A549 (cell line): ENCODE measurements at regions not wholly inside any gene's neighbourhood (a gene's known extent, or its start where the extent isn't known, plus 50 kb on each side); places are given as distances from the start of the nearest gene placed in this dataset.

Experiments used
- ATAC-seq, 2 experiments: fragments of 200-7000 bp in 1 of 2; fragments of >200 bp in 1 of 2; cut with Nextera tagmentation in 1 of 2; cut with Tn5 transposase in 1 of 2; 3 replicates each; pipeline versions ENCODE4 v1.8.0 to v1.9.1; 2018 to 2020; ENCODE audit warnings: mild to moderate bottlenecking in 1 of 2, moderate library complexity in 1 of 2
- CTCF ChIA-PET: fragments of 300-600 bp; sonication (Branson Sonifier 250); formaldehyde crosslinking; extraction: SDS; loops from one replicate; lab custom pipeline; 2021; ENCODE audit warnings: antibody characterized with exemption, inconsistent platforms; lab: Yijun Ruan, JAX
- POLR2A ChIA-PET: fragments of 350-600 bp; formaldehyde crosslinking; extraction: SDS; loops from one replicate; lab custom pipeline; 2021; ENCODE audit warnings: antibody characterized with exemption, inconsistent platforms; lab: Yijun Ruan, JAX
- DNase-seq, 2 experiments: peaks; one replicate each; pipeline versions ENCODE4 v3.0.0 to v3.0.0-alpha.2; 2011 to 2016; ENCODE audit warnings: low read depth in 1 of 2, low spot score in 1 of 2
- FAIRE-seq: peaks from 2 replicates; lab custom pipeline; 2011; peaks lifted over from hg19 to GRCh38; lab: Jason Lieb, UNC
- H3K27ac ChIP-seq, 2 experiments: fragments of >200 bp; sonication (Bioruptor Twin); formaldehyde crosslinking; 3 replicates each; pipeline ENCODE4 v1.5.1; 2016 to 2017
- H3K4me1 ChIP-seq: fragments of >200 bp; sonication (Bioruptor Twin); formaldehyde crosslinking; 3 replicates; pipeline ENCODE4 v1.6.1; 2016
- H3K4me2 ChIP-seq: fragments of >200 bp; sonication (Bioruptor Twin); formaldehyde crosslinking; 3 replicates; pipeline ENCODE4 v1.6.1; 2016
- H3K4me3 ChIP-seq: fragments of >200 bp; sonication (Bioruptor Twin); formaldehyde crosslinking; 3 replicates; pipeline ENCODE4 v1.5.1; 2016
- H3K9me3 ChIP-seq: fragments of >200 bp; sonication (Bioruptor Twin); formaldehyde crosslinking; 3 replicates; pipeline ENCODE4 v1.6.1; 2016
- BHLHE40 ChIP-seq: IDR thresholded peaks from 2 replicates; pipeline ENCODE4 v1.6.1; 2012; ENCODE audit warnings: low read depth, low read length, inconsistent platforms
- CBX2 ChIP-seq: fragments of 200-600 bp; sonication (generic); IDR thresholded peaks from 2 replicates; pipeline ENCODE4 v1.6.1; 2016; ENCODE audit warnings: low read depth, mild to moderate bottlenecking, borderline replicate concordance
- CHD2 ChIP-seq: fragments of 150-350 bp; IDR thresholded peaks from 2 replicates; pipeline ENCODE4 v1.6.1; 2014; ENCODE audit warnings: low read length; ENCODE audit not compliant: partially characterized antibody
- EHMT2 ChIP-seq: fragments of 200-600 bp; sonication (generic); IDR thresholded peaks from 2 replicates; pipeline ENCODE4 v1.6.1; 2016; ENCODE audit warnings: antibody characterized with exemption, low read depth, mild to moderate bottlenecking, moderate library complexity
- FOSB ChIP-seq: fragments of 250-450 bp; sonication (Bioruptor Pico); IDR thresholded peaks from 2 replicates; pipeline ENCODE4 v1.5.0; 2020; ENCODE audit warnings: mild to moderate bottlenecking, moderate library complexity
- GATA3 ChIP-seq: IDR thresholded peaks from 2 replicates; pipeline ENCODE4 v1.6.1; 2012; ENCODE audit warnings: borderline replicate concordance
- HEYL ChIP-seq: fragments of 250-450 bp; sonication (Bioruptor Pico); IDR thresholded peaks from 2 replicates; pipeline ENCODE4 v1.8.0; 2021; ENCODE audit warnings: mild to moderate bottlenecking, moderate library complexity
- HOXA7 ChIP-seq: fragments of 250-450 bp; sonication (Bioruptor Pico); IDR thresholded peaks from 2 replicates; pipeline ENCODE4 v1.5.0; 2020; ENCODE audit warnings: mild to moderate bottlenecking, moderate library complexity
- HOXB13 ChIP-seq: fragments of 250-450 bp; sonication (Bioruptor Pico); IDR thresholded peaks from 2 replicates; pipeline ENCODE4 v1.5.0; 2020; ENCODE audit warnings: low read depth, mild to moderate bottlenecking, moderate library complexity
- JUN ChIP-seq, 2 experiments: fragments of >200 bp; sonication (Bioruptor Twin); formaldehyde crosslinking; IDR thresholded peaks; 2 replicates in 1 of 2; 3 replicates in 1 of 2; pipeline ENCODE4 v1.6.1; 2016 to 2017
- KDM5A ChIP-seq: fragments of 200-600 bp; sonication (generic); IDR thresholded peaks from 2 replicates; pipeline ENCODE4 v1.6.1; 2016; ENCODE audit warnings: antibody characterized with exemption, mild to moderate bottlenecking
- MYC ChIP-seq: IDR thresholded peaks from 2 replicates; pipeline ENCODE4 v1.6.1; 2012; ENCODE audit warnings: mild to moderate bottlenecking, inconsistent platforms, low read length, improper control_type of control experiment, borderline replicate concordance
- NR3C1 ChIP-seq: fragments of >200 bp; sonication (Bioruptor Twin); formaldehyde crosslinking; IDR thresholded peaks from 3 replicates; pipeline ENCODE4 v1.6.1; 2017
- PHF8 ChIP-seq: fragments of 200-600 bp; sonication (generic); IDR thresholded peaks from 2 replicates; pipeline ENCODE4 v1.6.1; 2016; ENCODE audit warnings: low read depth, mild to moderate bottlenecking, antibody characterized with exemption, moderate library complexity, borderline replicate concordance
- POLR2AphosphoS2 ChIP-seq: conservative IDR thresholded peaks from 2 replicates; pipeline ENCODE4 v1.6.1; 2012; ENCODE audit warnings: low read length, improper control_type of control experiment, inconsistent platforms
- RCOR1 ChIP-seq: fragments of 150-350 bp; IDR thresholded peaks from 2 replicates; pipeline ENCODE4 v1.6.1; 2014; ENCODE audit warnings: antibody characterized with exemption, low read length, low read depth
- RNF2 ChIP-seq: fragments of 200-600 bp; sonication (generic); IDR thresholded peaks from 2 replicates; pipeline ENCODE4 v1.6.1; 2016; ENCODE audit warnings: low read depth, mild to moderate bottlenecking, antibody characterized with exemption, moderate library complexity, borderline replicate concordance
- TFCP2L1 ChIP-seq: fragments of 250-450 bp; sonication (Bioruptor Pico); IDR thresholded peaks from 2 replicates; pipeline ENCODE4 v1.5.0; 2021; ENCODE audit warnings: mild to moderate bottlenecking
- ZFP36 ChIP-seq: fragments of 450-650 bp; IDR thresholded peaks from 2 replicates; pipeline ENCODE4 v1.6.1; 2014; ENCODE audit warnings: borderline replicate concordance; ENCODE audit not compliant: partially characterized antibody
- ZNF302 ChIP-seq: fragments of 250-450 bp; sonication (Bioruptor Pico); IDR thresholded peaks from 2 replicates; pipeline ENCODE4 v1.9.0; 2021; ENCODE audit warnings: inconsistent platforms, mild to moderate bottlenecking, moderate library complexity
- WGBS: methylation state at CpG from one replicate; pipeline ENCODE4 v1.1.6; 2017; ENCODE audit errors: missing lambda C conversion rate; 5-methylcytosine and 5-hydroxymethylcytosine counted together
- TF ChIP-seq, protein P1 (sequence below): fragments of 450-650 bp; IDR thresholded peaks from 2 replicates; pipeline ENCODE4 v1.6.1; 2014; ENCODE audit warnings: antibody characterized with exemption
- TF ChIP-seq, protein P2 (sequence below): IDR thresholded peaks from 2 replicates; pipeline ENCODE4 v1.6.1; 2012; ENCODE audit warnings: low read depth, borderline replicate concordance
- TF ChIP-seq, protein P3 (sequence below): fragments of 200-600 bp; sonication (generic); IDR thresholded peaks from 2 replicates; pipeline ENCODE4 v1.6.1; 2016; ENCODE audit warnings: antibody characterized with exemption, mild to moderate bottlenecking, moderate library complexity

DNA sequence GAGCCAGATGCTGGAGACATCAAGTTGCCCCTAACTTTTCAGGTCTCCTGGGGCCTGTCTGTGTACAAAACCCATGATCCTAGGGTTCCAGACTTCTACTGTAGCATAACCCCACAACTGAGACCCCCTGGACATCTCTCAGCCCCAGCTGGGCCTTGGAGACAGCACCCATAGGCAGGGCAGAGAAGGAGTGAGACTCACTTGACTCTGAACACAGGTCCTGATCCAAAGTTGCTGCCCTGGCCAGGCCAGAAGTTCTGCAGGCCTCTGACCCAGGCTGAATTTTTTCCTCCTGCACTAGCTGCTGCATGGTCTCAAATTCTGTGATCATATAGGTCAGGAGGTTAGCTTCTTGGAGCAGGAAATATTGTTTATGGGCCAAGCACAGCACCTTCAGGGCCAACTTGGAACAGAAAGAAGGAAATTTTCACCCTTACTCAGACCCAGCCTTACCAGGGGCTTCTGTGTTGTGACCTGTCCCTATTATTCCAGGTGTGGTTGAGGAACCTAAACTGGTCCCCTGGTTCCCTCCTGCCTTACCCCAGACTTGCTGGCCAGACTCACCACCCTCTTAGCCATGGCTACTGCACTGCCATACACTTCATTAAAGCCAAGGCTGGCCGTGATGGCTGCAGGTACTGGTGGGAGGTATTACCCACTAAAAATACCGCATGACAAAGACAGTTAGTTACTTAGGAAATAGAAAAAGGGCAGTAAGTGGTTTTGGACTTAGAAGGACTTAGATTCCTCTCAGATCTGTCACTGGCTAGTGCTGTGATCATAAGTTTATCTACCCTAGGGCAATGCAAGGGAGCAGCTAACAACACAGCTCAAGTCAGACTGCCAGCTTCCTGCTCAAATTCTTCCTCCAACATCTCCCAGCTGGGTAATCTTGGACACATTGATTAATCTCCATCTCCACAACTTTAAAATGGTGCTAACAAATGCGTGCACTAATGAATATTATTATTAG lies 2180.1 kb downstream of the TP53TG3F start:
- CTCF ChIA-PET, result no interaction called here
- H3K9me3 ChIP-seq, result no peaks in the 10 kb centered on the region
- H3K4me2 ChIP-seq, result no peak overlapping the region
- FAIRE-seq (no peak), ATAC-seq (no peak), DNase-seq (no peak)
- no peaks in the 10 kb centered on the region for H3K4me1 ChIP-seq
- no peak overlapping the region for H3K4me3 ChIP-seq
- no peak overlapping the region for H3K27ac ChIP-seq
- POLR2A ChIA-PET, result no interaction called here
- WGBS, result 0% methylated on average over 3 of the region's 3 CpGs
- TF ChIP-seq EHMT2 (no peak), FOSB (CRISPR knock-in tag) (no peak), MYC (no peak), JUN (IDR thresholded peaks at IDR 0.05) (no peak), ZFP36 (no peak), TFCP2L1 (CRISPR knock-in tag) (no peak), HOXA7 (no peak), HOXB13 (CRISPR knock-in tag) (no peak), BHLHE40 (no peak), NR3C1 (no peak), CBX2 (no peak), PHF8 (no peak)
- TF ChIP-seq, protein P1, sequence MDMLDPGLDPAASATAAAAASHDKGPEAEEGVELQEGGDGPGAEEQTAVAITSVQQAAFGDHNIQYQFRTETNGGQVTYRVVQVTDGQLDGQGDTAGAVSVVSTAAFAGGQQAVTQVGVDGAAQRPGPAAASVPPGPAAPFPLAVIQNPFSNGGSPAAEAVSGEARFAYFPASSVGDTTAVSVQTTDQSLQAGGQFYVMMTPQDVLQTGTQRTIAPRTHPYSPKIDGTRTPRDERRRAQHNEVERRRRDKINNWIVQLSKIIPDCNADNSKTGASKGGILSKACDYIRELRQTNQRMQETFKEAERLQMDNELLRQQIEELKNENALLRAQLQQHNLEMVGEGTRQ, result no peak
- TF ChIP-seq, protein P2, sequence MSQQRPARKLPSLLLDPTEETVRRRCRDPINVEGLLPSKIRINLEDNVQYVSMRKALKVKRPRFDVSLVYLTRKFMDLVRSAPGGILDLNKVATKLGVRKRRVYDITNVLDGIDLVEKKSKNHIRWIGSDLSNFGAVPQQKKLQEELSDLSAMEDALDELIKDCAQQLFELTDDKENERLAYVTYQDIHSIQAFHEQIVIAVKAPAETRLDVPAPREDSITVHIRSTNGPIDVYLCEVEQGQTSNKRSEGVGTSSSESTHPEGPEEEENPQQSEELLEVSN, result no peak

DNA sequence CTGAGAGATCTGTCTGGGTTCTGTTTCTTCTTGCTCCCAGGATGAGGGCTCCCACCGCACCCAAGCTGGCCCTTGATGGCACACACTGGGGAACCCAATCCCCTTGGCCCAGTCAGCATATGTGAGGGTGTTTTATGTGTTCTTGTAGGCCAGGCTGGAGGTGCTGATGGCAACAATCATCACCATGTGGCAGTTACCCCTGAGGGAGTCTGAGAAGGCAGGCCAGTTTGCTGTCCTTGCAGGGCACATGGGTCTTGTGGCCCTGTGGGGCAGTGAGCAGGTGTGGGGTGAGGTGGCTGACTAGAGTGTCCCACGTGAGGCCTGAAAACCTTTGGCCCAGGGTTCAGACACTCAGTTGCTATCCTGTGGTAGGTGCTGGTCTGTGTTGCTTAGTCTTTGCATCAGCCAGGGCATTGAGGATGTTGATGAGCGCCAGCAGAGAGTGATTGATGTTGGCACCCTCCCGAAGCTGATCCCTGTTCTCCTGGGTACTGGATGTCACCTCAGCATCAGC lies 2183.0 kb downstream of the TP53TG3F start:
- Histone ChIP-seq H3K4me3 (no peak overlapping the region), H3K9me3 (no peaks in the 10 kb centered on the region)
- ATAC-seq, result no peak

More for the DNA sequence above, 2183.0 kb downstream of the TP53TG3F start:
- 0% methylated on average over 3 of the region's 4 CpGs for WGBS
- ChIA-PET CTCF (no interaction called here), POLR2A (no interaction called here)
- DNase-seq, result no peak
- no peak overlapping the region for H3K4me2 ChIP-seq
- H3K4me1 ChIP-seq, result no peaks in the 10 kb centered on the region
- no peak for FAIRE-seq
- H3K27ac ChIP-seq, result no peak overlapping the region
- TF ChIP-seq HEYL (no peak), MYC (no peak), POLR2AphosphoS2 (no peak), CBX2 (no peak), HOXA7 (no peak), KDM5A (no peak), RNF2 (no peak), GATA3 (no peak), ZNF302 (CRISPR knock-in tag) (no peak), RCOR1 (no peak), CHD2 (no peak)
- TF ChIP-seq, protein P2, result no peak
- TF ChIP-seq, protein P3, sequence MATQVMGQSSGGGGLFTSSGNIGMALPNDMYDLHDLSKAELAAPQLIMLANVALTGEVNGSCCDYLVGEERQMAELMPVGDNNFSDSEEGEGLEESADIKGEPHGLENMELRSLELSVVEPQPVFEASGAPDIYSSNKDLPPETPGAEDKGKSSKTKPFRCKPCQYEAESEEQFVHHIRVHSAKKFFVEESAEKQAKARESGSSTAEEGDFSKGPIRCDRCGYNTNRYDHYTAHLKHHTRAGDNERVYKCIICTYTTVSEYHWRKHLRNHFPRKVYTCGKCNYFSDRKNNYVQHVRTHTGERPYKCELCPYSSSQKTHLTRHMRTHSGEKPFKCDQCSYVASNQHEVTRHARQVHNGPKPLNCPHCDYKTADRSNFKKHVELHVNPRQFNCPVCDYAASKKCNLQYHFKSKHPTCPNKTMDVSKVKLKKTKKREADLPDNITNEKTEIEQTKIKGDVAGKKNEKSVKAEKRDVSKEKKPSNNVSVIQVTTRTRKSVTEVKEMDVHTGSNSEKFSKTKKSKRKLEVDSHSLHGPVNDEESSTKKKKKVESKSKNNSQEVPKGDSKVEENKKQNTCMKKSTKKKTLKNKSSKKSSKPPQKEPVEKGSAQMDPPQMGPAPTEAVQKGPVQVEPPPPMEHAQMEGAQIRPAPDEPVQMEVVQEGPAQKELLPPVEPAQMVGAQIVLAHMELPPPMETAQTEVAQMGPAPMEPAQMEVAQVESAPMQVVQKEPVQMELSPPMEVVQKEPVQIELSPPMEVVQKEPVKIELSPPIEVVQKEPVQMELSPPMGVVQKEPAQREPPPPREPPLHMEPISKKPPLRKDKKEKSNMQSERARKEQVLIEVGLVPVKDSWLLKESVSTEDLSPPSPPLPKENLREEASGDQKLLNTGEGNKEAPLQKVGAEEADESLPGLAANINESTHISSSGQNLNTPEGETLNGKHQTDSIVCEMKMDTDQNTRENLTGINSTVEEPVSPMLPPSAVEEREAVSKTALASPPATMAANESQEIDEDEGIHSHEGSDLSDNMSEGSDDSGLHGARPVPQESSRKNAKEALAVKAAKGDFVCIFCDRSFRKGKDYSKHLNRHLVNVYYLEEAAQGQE, result no peak
